ENCODE measurements at regions not wholly inside any gene's neighbourhood (a gene's known extent, or its start where the extent isn't known, plus 50 kb on each side); places are given as distances from the start of the nearest gene placed in this dataset.

- TF ChIP-seq STAT3 (IDR thresholded peaks at IDR 0.05; ENCODE audit: low read depth, low read length) (no peak), EED (IDR thresholded peaks at IDR 0.05; ENCODE audit: low read depth) (no peak)
- no peak for FAIRE-seq
- Histone ChIP-seq H3K4me3 (no peak overlapping the region), H2AFZ (ENCODE audit: control insufficient read depth, low read depth, low read length) (no peak overlapping the region), H3K36me3 (ENCODE audit: control insufficient read depth in 2 of 2, insufficient read depth in 2 of 2, low read length in 1 of 2) (no peaks in the 10 kb centered on the region), H4K20me1 (ENCODE audit: control insufficient read depth, insufficient read depth) (no peaks in the 10 kb centered on the region), H3K27ac (ENCODE audit: control insufficient read depth, insufficient read depth) (no peak overlapping the region), H3K4me2 (ENCODE audit: control insufficient read depth, insufficient read depth) (no peak overlapping the region), H3K27me3 (replicated peaks in 1 of 2; ENCODE audit: control insufficient read depth in 2 of 2, insufficient read depth in 2 of 2, low read length in 1 of 2) (no peaks in the 10 kb centered on the region), H3K9me3 (replicated peaks; ENCODE audit: control insufficient read depth, insufficient read depth, low read length) (no peaks in the 10 kb centered on the region), H3K4me1 (ENCODE audit: control insufficient read depth, insufficient read depth, low read length) (no peaks in the 10 kb centered on the region), H3K9ac (ENCODE audit: control insufficient read depth, insufficient read depth, low read length) (no peak overlapping the region), H3K79me2 (ENCODE audit: control insufficient read depth, insufficient read depth, low read length) (no peaks in the 10 kb centered on the region)
- ChIA-PET CTCF (no interaction called here), RAD21 (ENCODE audit: unreplicated experiment) (no interaction called here), SMC1A (ENCODE audit: uncharacterized antibody, unreplicated experiment) (no interaction called here), POLR2A (no interaction called here)
- no peak for DNase-seq (ENCODE audit: low read depth, low spot score)
- no TSS peak for BruUV-seq (replicated peaks)
- intact Hi-C loops (cut with micrococcal nuclease; ENCODE audit: unreplicated experiment): no loop called here
- in situ Hi-C loops (cut with MboI): no loop called here
- 12% methylated on average over 4 of the region's 4 CpGs for WGBS (ENCODE audit: insufficient coverage, insufficient replicate concordance, low lambda C conversion rate, missing lambda C conversion rate)
- no peak for ATAC-seq
Measured at GRCh38 chr1:216887032-216887431, 163.8 kb upstream of the ESRRG start.

- H3K4me2 ChIP-seq (ENCODE audit: control insufficient read depth, insufficient read depth): no peak overlapping the region
- ChIA-PET SMC1A (ENCODE audit: uncharacterized antibody, unreplicated experiment) (no interaction called here), POLR2A (no interaction called here), RAD21 (ENCODE audit: unreplicated experiment) (no interaction called here), CTCF (no interaction called here)
- H2AFZ ChIP-seq (ENCODE audit: control insufficient read depth, low read depth, low read length): no peak overlapping the region
- H3K27ac ChIP-seq (ENCODE audit: control insufficient read depth, insufficient read depth): no peak overlapping the region
- TF ChIP-seq MTA2 (IDR thresholded peaks at IDR 0.05; ENCODE audit: low read depth) (no peak), MEF2B (IDR thresholded peaks at IDR 0.05; ENCODE audit: partially characterized antibody, poor library complexity, severe bottlenecking) (no peak), CREB1 (IDR thresholded peaks at IDR 0.05; ENCODE audit: low read depth) (no peak), ESRRA (IDR thresholded peaks at IDR 0.05; ENCODE audit: low read length) (no peak), CEBPZ (IDR thresholded peaks at IDR 0.05; ENCODE audit: low read depth, low read length) (no peak), NFXL1 (IDR thresholded peaks at IDR 0.05; ENCODE audit: borderline replicate concordance) (no peak), TBL1XR1 (IDR thresholded peaks at IDR 0.05; ENCODE audit: low read depth, low read length) (no peak), ZNF592 (IDR thresholded peaks at IDR 0.05) (no peak), NR2C1 (IDR thresholded peaks at IDR 0.05) (no peak)
- H3K4me3 ChIP-seq: no peak overlapping the region
- no peaks in the 10 kb centered on the region for H3K27me3 ChIP-seq (replicated peaks in 1 of 2; ENCODE audit: control insufficient read depth in 2 of 2, insufficient read depth in 2 of 2, low read length in 1 of 2)
- H3K79me2 ChIP-seq (ENCODE audit: control insufficient read depth, insufficient read depth, low read length): no peaks in the 10 kb centered on the region
- no peak overlapping the region for H3K9ac ChIP-seq (ENCODE audit: control insufficient read depth, insufficient read depth, low read length)
- ATAC-seq (no peak), DNase-seq (ENCODE audit: low read depth, low spot score) (no peak), FAIRE-seq (no peak)
- H3K36me3 ChIP-seq (ENCODE audit: control insufficient read depth in 2 of 2, insufficient read depth in 2 of 2, low read length in 1 of 2): no peaks in the 10 kb centered on the region
- no TSS peak for BruUV-seq (replicated peaks)
- no peaks in the 10 kb centered on the region for H3K4me1 ChIP-seq (ENCODE audit: control insufficient read depth, insufficient read depth, low read length)
- no peaks in the 10 kb centered on the region for H3K9me3 ChIP-seq (replicated peaks; ENCODE audit: control insufficient read depth, insufficient read depth, low read length)
- WGBS (ENCODE audit: insufficient coverage, insufficient replicate concordance, low lambda C conversion rate, missing lambda C conversion rate): 44% methylated on average over 2 of the region's 2 CpGs
- in situ Hi-C loops (cut with MboI) (no loop called here), intact Hi-C loops (cut with micrococcal nuclease; ENCODE audit: unreplicated experiment) (no loop called here)
- H4K20me1 ChIP-seq (ENCODE audit: control insufficient read depth, insufficient read depth): no peaks in the 10 kb centered on the region
Measured at GRCh38 chr1:216884614-216885229, 161.5 kb upstream of the ESRRG start.

Data from GM12878 (cell line).